Kidney (tissue), 13 donors: ENCODE measurements at regions not wholly inside any gene's neighbourhood (a gene's known extent, or its start where the extent isn't known, plus 50 kb on each side); places are given as distances from the start of the nearest gene placed in this dataset.

Experiments used
- DNase-seq, 5 donors: peaks; one replicate each; pipeline ENCODE4 v3.0.0-alpha.2; 2013 to 2020
- FAIRE-seq: peaks from 2 replicates; lab custom pipeline; 2012; peaks lifted over from hg19 to GRCh38; lab: Jason Lieb, UNC
- H3K27ac ChIP-seq, 2 donors: one replicate each; pipeline ENCODE4 v1.7.0; 2013; ENCODE audit warnings: low read depth in 2 of 2, low read length in 2 of 2, inconsistent platforms in 1 of 2
- H3K27me3 ChIP-seq: one replicate; pipeline ENCODE4 v1.7.1; 2013; ENCODE audit warnings: low read length, inconsistent platforms; ENCODE audit not compliant: control insufficient read depth, insufficient read depth
- H3K36me3 ChIP-seq, 3 donors: one replicate each; pipeline versions ENCODE4 v1.7.0 to v1.7.1; 2013; ENCODE audit warnings: low read length in 3 of 3, control low read depth in 1 of 3, inconsistent platforms in 1 of 3; ENCODE audit not compliant: insufficient read depth in 3 of 3, control insufficient read depth in 2 of 3
- H3K4me1 ChIP-seq, 3 donors: one replicate each; pipeline versions ENCODE4 v1.7.0 to v1.7.1; 2013; ENCODE audit warnings: low read length in 3 of 3, inconsistent platforms in 1 of 3, low read depth in 1 of 3; ENCODE audit not compliant: control insufficient read depth in 2 of 3, insufficient read depth in 2 of 3
- H3K4me3 ChIP-seq, 3 donors: one replicate each; pipeline versions ENCODE4 v1.7.0 to v1.8.1; 2013; ENCODE audit warnings: low read length in 3 of 3, control low read depth in 1 of 3, inconsistent platforms in 1 of 3
- H3K9ac ChIP-seq, 3 donors: one replicate each; pipeline versions ENCODE4 v1.7.0 to v1.7.1; 2013; ENCODE audit warnings: low read length in 3 of 3, control low read depth in 1 of 3, inconsistent platforms in 1 of 3
- H3K9me3 ChIP-seq, 3 donors: one replicate each; pipeline versions ENCODE4 v1.7.0 to v1.7.1; 2013; ENCODE audit warnings: low read length in 3 of 3, control low read depth in 1 of 3, inconsistent platforms in 1 of 3; ENCODE audit not compliant: control insufficient read depth in 2 of 3, insufficient read depth in 1 of 3
- intact Hi-C: fragments of 100-400 bp; cut with DNase I; formaldehyde crosslinking; loops from one replicate; pipeline ENCODE4 v1.11.1; 2022
- TF ChIP-seq, protein P1 (sequence below): IDR thresholded peaks from 3 replicates; pipeline ENCODE4 v1.5.1; 2012; ENCODE audit warnings: mild to moderate bottlenecking, moderate library complexity, borderline replicate concordance; ENCODE audit not compliant: insufficient read depth; ENCODE audit errors: extremely low read depth
- donor health status: control.
- donor health status: control.
- donor health status: control.
- donor health status: control.
- donor health status: control.
- donor health status: DM: yes; HTN: yes; CAD: no.
- donor health status: Normal renal cell carcinoma (clear cell type).

DNA sequence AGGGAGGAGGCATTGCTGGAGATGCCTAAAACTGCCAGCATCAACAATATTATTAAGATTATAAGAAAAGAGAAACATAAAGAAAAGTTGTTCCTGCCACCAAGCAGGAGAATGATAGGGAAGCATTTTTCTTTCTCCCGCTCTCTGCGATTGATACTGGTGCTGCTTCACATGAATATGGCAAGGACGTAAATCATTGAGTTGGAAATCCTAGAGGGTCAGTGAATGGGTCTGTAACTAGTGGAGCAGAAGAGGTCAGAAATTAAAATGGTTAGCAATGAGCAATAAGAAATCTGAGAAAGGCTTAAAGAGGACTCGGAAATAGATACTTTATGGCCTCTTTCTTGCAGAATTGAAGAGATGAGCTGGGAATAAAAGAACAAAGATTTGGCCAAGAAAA lies 631.7 kb downstream of the BCL11A start:
- no peaks in the 10 kb centered on the region for H3K4me1 ChIP-seq
- no peak overlapping the region for H3K4me3 ChIP-seq
- H3K27me3 ChIP-seq = no peaks in the 10 kb centered on the region
- no peaks in the 10 kb centered on the region for H3K9me3 ChIP-seq
- intact Hi-C loops = no loop called here
- no peak for DNase-seq
- no peak overlapping the region for H3K9ac ChIP-seq
- no peaks in the 10 kb centered on the region for H3K36me3 ChIP-seq
- TF ChIP-seq, protein P1, sequence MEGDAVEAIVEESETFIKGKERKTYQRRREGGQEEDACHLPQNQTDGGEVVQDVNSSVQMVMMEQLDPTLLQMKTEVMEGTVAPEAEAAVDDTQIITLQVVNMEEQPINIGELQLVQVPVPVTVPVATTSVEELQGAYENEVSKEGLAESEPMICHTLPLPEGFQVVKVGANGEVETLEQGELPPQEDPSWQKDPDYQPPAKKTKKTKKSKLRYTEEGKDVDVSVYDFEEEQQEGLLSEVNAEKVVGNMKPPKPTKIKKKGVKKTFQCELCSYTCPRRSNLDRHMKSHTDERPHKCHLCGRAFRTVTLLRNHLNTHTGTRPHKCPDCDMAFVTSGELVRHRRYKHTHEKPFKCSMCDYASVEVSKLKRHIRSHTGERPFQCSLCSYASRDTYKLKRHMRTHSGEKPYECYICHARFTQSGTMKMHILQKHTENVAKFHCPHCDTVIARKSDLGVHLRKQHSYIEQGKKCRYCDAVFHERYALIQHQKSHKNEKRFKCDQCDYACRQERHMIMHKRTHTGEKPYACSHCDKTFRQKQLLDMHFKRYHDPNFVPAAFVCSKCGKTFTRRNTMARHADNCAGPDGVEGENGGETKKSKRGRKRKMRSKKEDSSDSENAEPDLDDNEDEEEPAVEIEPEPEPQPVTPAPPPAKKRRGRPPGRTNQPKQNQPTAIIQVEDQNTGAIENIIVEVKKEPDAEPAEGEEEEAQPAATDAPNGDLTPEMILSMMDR = no peak
- FAIRE-seq = no peak
- H3K27ac ChIP-seq = no peak overlapping the region

DNA sequence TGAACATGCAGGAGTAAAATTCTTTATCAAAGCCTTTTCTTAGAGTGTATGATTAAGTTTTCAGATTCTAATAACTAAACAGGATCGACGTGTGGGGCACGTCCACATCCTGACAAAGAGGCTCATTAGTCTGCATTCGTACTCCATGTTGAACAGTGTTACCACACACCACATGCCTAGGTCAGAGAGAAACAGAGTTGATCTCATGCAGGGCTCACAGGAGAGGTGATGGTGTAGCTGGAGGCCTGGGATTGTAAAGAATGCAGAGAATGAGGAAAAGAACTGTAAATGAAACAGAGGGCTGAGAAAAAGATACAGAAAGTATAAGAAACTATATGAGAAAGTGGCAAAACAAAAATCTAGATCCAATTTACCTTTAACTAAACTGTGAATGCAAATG lies 632.5 kb downstream of the BCL11A start:
- no peaks in the 10 kb centered on the region for H3K27me3 ChIP-seq
- no peak overlapping the region for H3K9ac ChIP-seq
- H3K9me3 ChIP-seq = no peaks in the 10 kb centered on the region
- FAIRE-seq = no peak
- no peaks in the 10 kb centered on the region for H3K36me3 ChIP-seq
- TF ChIP-seq, protein P1 = no peak
- intact Hi-C loops = no loop called here
- H3K4me1 ChIP-seq = no peaks in the 10 kb centered on the region
- no peak for DNase-seq
- H3K27ac ChIP-seq = no peak overlapping the region
- no peak overlapping the region for H3K4me3 ChIP-seq

DNA sequence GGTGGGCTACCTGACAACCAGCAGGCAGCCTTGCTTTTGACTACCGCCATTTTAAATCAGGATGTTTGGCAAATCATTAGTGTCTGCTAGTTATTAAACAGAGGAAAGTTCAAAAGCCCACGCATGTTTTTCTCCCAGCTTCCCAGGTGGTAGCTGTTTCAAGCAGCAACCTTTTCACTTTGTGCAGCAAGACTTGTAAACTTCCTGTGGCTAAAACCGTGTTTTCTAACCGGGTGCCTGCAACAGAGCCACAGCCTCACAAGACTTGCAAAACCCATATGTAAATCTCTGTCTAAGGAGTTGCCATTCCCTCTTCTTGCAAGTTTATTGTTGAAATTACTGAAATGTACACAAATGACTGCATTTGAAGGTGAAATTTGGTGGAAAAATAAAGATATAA lies 633.1 kb downstream of the BCL11A start:
- Histone ChIP-seq H3K27ac (no peak overlapping the region), H3K4me3 (no peak overlapping the region), H3K36me3 (no peaks in the 10 kb centered on the region), H3K9me3 (no peaks in the 10 kb centered on the region), H3K4me1 (no peaks in the 10 kb centered on the region), H3K9ac (no peak overlapping the region), H3K27me3 (no peaks in the 10 kb centered on the region)
- DNase-seq = no peak
- TF ChIP-seq, protein P1 = no peak
- intact Hi-C loops = no loop called here
- no peak for FAIRE-seq

DNA sequence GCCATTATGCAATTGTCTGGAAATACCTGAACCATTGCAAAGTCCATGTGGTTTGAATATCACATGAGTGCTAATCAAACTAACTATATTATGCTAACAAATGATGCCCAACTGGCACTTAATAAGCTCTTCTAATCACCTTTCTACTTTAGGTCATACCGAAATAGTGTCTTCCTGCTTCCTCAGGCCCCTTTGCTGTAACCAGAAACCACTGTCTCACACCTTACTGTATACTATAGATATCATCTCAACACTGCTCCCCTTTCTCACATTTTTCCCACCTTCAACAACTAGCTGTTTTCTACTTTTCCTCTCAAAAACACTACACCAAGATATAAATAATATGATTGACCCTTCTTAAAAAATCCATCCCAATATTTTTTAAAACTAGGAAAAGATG lies 633.9 kb downstream of the BCL11A start:
- intact Hi-C loops = no loop called here
- Histone ChIP-seq H3K4me1 (no peaks in the 10 kb centered on the region), H3K9me3 (no peaks in the 10 kb centered on the region), H3K27me3 (no peaks in the 10 kb centered on the region), H3K4me3 (no peak overlapping the region), H3K36me3 (no peaks in the 10 kb centered on the region), H3K9ac (no peak overlapping the region), H3K27ac (no peak overlapping the region)
- TF ChIP-seq, protein P1 = no peak
- DNase-seq (no peak), FAIRE-seq (no peak)
